ENCODE measurements at regions not wholly inside any gene's neighbourhood (a gene's known extent, or its start where the extent isn't known, plus 50 kb on each side); places are given as distances from the start of the nearest gene placed in this dataset.

- TF ChIP-seq CTCF (IDR thresholded peaks at IDR 0.05), result no peak
- no peak for TF ChIP-seq POLR2A (IDR thresholded peaks at IDR 0.05)
These were observed 262.9 kb downstream of the C1D start for GRCh38 chr2:67799886-67800285.
